Midbrain (tissue), 1 donor: ENCODE measurements at regions not wholly inside any gene's neighbourhood (a gene's known extent, or its start where the extent isn't known, plus 50 kb on each side); places are given as distances from the start of the nearest gene placed in this dataset.

ENCODE experiments used
- DNase-seq: peaks from one replicate; lab custom pipeline; 2025; lab: John Stamatoyannopoulos, UW

DNA sequence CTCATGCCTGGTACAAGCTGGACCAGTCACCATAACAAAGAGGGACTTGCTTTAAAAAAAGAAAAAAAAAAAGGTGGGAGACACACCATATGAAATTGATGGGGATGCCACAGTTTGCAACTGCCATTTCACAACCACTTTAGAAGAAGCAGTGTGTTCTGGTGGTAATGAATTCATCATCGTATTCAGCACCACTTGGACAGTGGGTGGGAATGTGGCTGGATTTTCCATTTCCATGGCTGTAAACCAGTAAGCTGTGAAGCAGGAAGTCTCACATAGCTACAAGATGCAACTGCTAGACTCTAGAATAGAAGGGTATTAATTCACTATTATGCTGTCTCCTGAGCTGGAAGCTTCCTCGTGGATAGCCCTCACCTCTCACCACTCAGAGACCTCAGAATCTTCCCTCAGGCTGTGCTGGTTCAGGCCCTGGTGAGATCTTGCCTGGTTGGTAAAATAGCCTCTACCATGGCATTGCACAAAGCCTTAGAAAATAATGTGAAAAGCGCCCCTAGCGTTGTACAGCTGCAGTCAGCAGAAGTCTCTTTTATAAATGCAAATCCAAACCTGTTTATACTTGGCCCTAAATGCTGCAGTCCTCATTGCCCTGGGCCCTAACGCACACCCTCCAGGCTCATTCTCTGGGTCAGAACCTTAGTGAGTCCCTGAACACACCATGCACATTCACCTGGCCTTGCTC lies 150.7 kb downstream of the KCTD15 start:
- DNase-seq = no peak

DNA sequence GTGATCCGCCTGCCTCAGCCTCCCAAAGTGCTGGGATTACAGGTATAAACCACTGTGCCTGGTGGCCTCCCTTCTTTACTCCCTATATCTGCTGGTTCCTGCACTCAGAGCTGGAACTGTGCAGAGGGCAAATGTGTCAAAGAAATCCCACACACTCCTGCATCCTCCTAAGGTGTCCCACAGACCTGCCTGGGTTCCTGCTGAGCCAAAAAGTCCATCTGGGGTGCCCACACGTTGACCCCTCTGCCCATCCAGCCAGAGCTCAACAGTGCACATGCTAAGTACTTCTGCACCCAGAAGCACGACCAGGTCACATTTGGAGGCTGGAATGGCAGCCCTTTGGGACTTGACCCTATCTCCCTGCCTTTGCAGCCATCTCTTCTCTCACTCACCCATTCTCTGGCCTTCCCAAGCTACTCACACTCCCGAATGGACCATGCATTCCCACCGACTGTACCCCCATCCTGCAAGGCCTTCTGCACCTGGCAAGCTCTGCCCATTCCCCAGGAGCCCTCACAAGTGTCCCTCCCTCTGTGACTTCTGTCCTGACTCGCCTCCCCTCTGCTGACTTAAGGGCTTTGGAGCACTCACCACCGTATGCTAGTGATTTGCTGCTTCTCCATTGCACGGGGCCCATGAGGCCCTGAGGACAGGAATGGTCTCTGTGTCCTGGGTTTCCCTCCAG lies 152.1 kb downstream of the KCTD15 start:
- no peak for DNase-seq

DNA sequence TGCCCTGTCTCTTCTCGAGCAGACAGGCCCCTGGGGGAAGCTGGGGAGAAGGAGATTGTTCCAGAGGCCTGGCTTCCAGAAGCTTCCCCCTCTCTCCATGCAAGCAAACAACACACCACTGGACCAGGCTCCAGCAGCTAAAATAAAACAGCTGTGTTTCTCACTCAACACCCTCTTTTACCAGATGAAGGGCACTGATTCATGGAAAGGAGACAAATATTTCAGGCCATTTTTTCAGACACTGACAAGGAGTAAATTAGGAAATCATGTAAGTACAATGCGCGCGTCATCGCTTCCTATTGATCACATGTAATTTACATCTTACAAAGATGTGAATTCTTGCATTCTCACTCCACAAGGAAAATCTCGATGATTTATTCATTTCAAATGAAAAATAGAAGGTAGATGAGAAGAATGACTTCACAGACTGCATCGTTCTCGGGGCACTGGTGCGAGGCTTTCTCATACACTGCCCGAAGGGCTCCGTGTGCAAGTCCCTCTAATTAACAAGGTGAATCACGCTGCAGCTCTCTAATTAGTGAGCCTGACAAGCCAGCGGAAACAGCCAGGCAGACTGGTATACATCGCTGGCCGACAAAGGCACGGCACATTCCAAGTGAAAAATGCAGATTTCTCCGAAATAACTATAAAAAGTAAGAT lies 153.6 kb downstream of the KCTD15 start:
- DNase-seq = no peak

DNA sequence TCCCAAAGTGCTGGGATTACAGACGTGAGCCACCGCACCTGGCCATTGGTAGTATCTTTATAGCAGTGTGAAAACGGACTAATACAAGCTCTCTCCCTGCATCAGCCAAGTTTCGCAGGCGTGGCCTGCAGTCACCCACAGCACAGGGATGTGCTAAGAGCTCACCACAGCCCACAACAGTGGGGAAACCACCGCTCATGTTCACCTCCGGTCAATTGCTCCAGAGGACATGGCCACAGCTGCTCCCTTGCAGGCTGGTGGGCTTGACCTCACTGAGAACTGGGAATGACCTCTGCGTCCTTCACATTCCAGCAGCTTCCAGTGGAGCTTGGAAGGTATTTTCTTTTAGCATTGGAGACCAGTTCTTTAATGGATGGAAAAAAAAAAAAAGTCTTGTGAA lies 156.4 kb downstream of the KCTD15 start:
- DNase-seq = no peak

DNA sequence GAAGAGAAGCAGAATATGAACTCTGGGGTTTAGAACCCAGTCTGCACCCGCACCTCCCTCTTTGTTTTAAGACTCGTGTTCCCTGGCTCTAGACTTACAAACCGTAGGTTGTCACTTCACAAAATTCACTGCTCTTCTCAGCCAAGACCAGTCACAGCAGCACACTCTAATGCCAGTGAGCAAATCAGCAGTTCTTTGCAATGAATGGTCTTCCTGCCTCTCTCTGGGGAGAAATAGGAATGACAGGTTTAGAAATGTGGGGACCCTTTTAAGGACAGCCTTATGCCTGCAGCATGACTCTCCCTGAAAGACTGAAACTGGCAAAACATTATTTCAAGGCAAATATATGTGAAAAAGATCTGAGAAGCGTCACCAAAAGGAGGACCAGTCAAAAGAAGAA lies 156.9 kb downstream of the KCTD15 start:
- no peak for DNase-seq

DNA sequence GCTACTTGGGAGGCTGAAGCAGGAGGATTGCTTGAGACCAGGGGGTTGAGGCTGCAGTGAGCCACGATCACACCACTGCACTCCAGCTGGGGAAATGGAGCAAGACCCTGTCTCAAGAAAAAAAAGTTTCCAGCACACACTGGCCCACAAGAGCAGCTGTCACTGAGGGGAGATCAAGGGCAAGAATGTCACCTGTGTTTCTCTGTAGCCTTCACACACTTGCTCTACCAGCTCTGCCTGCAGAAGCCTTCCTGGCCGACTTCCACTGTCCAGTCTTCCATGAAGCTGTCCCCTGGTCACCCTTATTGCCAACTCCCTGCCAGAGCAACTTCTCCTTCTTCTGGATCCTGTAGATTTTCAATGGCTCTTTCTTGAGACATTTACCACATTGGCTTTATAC lies 158.0 kb downstream of the KCTD15 start:
- no peak for DNase-seq

DNA sequence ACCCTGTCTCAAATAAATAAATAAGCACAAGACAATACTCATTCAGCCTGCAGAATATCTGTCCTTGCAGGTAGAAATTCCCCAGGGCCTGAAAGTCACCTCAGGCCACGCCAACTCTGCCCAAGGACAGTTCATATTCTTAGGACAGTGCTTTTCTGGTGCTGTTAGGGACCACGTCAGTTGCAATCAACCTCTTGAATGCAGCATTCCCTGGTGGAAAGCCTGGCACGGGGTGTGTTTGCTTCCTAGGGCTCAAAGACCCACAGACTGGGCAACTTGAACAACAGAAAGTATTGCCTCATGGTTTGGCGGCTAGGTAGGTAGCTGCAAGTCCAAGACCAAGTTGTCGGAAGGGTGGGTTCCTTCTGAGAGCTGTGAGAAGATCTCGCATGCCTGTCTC lies 160.3 kb downstream of the KCTD15 start:
- no peak for DNase-seq

DNA sequence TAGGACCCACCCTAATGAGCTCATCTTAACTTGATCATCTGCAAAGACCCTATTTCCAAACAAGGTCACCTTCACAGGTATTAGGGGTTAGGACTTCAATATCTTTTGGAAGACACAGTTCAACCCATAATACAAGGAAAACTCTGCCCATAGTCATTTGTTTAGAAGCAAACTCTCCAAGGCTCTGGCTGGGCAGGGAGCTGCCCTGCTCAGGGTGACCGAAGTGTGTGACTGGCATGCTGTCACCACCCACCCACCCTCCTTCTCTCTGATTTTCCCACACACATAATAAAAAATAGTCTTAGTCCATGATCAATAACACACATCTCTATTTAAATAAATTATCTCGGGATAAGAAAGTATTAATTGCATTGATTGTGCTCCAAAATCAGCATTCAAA lies 161.1 kb downstream of the KCTD15 start:
- DNase-seq = no peak

DNA sequence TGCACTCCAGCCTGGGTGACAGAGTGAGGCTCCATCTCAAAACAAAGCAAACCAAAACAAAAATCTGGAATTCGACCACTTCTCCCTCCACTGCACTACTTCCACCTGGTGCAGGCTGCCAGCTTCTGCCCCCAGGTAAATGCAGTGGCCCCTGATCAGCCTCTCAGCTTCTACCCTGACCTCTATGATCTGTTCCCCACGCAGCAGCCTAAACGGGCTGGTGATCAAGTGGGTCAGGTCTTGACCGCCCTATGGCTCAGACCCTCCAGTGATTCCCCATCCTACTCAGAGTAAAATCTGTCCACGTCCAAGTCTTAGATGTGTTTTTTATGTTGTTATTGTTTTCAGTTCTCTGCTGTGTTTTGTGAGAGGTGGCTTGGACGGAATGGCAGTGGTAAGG lies 163.9 kb downstream of the KCTD15 start:
- no peak for DNase-seq

DNA sequence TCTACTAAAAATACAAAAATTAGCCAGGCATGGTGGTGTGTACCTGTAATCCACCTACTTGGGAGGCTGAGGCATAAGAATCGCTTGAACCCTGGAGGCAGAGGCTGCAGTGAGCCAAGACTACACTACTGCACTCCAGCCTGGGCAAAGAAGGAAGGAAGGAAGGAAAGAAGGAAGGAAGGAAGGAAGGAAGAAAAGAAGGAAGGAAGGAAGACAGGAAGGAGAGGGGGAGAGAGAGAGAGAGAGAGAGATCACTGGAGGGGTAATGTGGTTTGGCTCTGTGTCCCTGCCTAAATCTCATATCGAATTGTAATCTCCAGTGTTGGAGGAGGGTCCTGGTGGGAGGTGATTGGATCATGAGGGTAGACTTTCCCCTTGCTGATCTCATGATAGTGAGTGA lies 165.5 kb downstream of the KCTD15 start:
- DNase-seq = no peak

DNA sequence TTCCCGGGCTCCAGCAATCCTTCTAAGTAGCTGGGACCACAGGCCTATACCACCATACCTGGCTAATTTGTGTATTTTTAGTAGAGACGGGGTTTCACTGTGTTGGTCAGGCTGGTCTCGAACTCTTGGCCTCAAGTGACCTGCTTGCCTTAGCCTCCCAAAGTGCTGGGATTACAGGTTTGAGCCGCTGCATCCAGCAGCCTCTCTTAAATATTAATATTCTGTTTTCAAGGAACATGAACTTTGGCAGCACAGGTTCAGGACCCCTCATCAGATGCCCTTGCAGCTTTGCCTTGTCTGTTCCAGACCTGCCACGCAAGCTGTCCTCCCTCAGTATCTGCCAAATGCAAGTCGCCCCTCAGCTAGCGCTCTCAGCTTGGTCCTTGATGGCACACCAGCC lies 166.8 kb downstream of the KCTD15 start:
- no peak for DNase-seq

DNA sequence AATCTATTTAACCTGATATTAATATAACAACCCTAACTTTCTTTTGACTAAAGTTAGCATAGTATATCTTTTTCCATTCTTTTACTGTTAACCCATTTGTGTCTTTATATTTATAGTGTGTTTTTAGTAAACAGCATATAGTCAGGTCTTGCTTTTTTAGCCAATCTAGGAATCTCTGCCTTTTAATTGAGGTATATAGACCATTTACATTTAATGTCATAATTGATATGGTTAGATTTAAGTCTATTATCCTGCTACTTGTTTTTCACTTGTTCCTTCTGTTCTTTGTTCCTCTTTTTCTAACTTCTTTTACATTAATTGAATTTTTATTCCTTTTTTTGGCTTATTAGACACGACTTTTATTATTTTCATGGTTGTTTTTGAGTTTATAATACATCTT lies 174.4 kb downstream of the KCTD15 start:
- DNase-seq = no peak

DNA sequence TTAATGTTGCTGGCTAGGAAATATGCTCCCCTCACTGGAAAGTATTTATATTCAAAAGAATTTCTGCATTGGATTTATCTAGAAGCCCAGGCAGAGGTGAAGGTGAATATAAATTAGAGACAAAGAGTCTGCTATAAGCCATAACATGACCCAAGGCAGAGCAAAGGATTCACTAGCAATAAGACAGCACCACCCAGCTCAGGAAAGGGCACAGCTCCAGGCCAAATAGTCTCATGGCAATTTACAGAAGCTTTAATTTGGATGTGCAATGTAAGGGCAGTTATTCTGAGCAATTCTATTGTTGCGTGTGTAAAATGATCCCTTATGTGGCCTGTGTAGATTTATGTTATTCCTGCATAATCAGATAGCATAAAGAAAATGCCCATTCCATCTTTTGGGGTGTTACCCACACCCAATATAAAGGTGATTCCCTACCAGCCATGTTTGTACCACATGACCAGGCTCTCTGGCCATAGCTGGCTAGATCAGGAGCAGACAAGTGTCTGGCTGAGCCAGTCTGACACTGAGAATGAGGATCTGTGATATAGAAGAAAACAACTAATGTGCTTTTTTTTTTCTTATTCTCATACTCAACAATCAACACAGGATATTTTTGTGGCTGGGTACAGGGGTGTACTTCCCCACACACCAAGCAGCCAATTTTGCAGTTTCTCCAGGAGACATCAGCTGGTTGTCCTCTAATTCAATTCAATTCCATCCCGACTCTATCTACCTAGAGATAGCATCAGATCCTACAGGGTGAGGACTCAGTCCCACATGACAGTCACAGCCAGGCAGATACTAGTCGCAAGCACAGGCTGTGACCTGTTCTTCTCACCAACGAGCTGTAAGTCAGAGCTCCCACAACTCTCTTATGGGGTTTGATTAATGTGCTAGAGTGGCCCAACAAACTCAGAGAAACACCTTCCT lies 181.4 kb downstream of the KCTD15 start:
- DNase-seq = no peak

DNA sequence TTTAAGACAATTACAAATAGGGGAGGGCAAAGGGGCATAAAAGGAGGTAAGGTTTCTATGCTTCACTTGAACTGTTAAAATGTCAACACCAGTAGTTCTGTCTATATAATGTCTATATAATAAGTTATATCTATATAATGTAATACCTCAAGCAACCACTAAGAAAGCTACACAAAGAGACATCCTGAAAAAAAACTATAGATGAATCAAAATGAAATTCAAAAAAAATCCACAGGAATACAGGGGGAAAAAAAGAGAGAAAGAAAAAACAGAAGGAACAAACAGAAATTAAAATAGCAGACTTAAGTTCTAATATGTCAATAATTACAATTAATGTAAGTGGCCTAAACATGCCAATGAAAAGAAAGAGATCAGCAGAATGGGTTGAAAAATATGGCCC lies 186.0 kb downstream of the KCTD15 start:
- no peak for DNase-seq

DNA sequence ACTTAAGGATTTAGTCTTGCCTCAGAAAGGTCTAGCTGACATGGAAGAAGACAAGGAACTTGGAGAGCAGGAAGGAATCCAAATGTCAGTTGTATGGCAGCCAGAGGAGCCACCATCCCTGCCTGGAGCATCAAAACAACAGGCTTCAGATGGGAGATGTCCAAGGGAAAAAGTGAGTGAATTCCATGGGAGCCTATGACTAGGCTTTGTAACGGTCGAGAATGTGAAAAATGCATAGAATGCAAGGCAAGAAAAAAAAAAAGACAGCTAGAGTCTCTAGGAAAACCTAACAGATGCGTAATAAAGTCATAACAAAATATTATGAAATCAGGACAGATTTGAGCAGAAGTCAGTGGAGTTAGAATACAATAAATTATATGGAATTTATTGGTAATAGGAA lies 183.7 kb upstream of the LSM14A start:
- no peak for DNase-seq

DNA sequence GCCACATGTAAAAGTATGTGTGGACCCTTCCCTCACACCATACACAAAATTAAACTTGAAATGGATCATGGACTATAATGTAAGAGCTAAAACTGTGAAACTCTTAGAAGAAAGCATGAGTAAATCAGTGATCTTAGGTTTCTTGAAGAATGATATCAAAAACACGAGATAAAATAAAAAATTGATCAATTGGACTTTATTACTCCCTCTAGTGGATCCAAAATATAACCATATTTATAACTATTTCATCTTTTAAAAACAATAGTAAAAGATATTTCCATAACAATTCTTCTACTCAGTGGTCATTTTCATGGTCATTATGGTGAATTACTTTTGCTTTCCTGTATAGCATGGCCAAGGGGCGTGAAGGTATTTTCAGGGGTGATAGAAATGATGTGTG lies 174.6 kb upstream of the LSM14A start:
- no peak for DNase-seq

DNA sequence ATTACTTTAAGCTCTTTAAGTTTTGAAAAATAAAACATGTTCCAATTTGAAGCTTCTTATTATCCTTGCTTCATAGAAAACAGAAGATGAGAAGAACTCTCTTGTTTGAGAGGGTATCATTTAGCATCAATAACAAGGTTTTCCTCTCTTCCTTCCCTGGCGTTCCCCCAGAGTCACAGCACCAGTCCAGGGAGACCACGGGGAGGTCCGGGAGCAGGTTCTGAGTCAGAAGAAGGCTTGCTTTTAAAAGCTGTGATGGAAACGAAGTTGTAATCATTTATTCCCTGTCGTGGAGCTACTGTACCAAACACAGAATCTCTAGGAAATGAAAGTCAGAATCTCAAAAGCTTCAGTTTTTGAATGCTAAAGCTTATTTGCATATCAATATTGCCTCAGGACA lies 174.0 kb upstream of the LSM14A start:
- no peak for DNase-seq

DNA sequence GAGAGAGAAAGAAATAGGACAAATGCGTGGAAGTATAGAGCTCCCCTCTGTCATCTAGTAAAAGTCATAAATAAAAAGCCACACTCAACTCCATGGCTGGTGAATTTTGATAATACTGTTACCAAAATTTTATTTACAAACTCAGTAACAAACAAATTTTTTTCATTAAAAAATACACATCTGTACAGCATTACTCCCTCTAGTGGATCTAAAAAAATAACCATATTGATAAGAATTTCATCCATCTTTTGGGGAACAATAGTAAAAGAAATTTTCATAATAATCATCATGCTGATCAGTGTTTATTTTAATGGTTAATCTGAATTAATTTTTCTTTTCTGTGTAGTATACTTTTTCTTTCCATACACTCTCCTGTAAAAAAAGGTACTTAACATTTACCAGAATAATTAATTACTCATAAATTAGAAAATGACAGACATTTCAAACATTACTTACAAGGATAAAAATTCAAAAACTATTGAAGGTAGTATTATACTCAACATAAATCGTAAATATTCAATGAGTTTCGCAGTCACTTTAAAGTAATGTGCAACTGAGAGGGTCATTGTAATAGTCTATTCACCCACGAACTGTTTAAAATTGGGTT lies 173.5 kb upstream of the LSM14A start:
- no peak for DNase-seq

DNA sequence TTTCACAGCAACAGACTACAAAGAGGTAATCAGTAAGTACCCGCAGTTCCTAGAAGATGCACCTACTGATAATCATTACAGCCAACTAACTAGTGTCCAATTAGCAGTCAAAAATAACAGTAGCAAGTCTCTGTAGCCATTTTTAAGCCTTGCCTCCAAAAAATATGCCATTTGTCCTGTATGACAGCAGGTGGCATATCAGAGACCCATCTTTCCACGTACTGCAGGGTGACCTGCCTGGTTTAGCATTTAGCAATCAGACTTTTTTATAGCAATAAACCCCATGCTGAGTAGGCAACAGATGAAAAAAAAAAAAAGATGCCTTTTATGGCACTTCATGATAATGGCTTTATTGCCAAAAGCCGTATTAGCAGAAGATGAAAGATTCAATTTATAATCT lies 155.3 kb upstream of the LSM14A start:
- DNase-seq = no peak

DNA sequence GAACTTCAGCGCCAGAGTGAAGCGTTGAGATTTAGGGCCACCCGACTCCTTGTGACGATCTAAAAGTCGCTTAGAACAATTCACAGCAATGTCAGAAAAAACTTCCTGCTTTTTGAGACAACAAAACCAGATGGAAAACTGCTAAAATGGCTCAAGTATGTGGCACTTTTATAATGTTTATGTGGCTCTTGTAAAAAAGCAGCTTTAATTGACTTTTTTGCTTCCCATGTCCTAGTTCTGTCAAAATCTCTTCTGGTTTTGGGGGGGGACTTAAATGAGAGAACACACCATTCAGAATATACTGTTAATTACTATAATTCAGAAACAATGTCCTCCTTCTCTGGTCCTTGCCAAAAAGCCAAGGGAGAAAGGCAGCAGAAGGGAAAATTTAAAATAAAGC lies 154.7 kb upstream of the LSM14A start:
- DNase-seq = no peak

DNA sequence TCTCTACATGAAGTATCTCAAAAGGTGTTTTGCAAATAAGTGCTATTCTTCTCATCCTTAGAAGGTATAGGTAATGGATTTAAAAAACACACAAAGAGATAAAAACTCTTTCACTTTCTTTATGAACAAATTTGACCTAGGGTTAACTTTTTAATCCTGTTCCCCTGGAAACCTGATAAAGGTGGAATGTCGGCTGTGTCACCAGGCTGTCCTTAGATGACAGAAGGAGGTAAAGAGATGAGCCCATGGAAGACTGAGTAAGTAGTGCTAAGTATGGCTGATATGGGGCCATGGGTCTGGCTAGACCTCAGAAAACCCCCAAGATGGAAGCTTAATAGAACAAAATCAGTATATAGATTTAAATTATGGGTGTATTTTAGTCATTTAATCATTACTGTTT lies 153.8 kb upstream of the LSM14A start:
- DNase-seq = no peak

DNA sequence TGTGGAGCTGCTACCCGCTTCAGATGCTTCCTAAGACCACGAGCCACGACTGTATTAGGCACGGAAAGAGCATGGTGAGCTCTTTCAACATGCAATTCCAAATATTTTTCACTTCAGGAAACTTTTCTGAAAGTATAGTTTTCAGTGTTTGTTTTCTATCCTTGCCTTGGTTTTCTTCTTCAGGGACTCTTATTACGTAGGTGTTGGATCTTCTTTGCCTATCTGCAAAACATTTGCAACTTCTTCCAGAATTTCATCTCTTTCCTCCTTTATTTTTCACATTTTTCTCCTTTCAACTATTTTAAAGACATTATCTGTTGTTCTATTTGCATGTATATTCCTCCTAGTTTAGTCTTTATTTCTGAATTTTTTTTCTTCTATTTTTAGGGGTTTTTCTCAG lies 148.9 kb upstream of the LSM14A start:
- no peak for DNase-seq
